ENCODE measurements at regions not wholly inside any gene's neighbourhood (a gene's known extent, or its start where the extent isn't known, plus 50 kb on each side); places are given as distances from the start of the nearest gene placed in this dataset.

DNA sequence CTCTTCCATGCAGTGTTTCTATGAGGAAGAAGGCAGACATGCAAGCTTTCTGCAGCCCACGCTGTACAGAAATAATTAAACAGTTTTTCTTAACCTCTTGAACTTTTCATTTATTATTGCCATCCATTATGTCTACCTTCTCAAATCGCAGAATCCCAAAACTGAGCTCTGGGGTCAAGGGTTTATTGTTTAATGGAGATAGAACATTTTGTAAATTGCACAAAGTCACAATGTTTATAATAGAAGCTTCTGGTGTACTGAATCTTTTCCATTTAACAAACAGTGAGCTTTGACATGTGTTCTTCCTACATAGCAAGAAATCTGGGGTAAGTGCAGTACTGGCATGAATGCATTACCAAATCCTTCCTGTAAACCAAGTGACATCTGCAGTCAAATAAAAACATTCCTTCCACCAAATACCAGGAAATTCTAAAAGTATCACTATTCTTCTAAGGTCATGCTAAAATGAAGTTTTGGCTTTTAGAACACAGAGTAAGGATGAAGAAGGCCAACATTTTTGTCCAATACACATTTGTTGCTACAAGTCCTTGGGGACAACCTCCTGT lies 385.3 kb upstream of the DDHD1 start (continued):
- TF ChIP-seq, protein P1, sequence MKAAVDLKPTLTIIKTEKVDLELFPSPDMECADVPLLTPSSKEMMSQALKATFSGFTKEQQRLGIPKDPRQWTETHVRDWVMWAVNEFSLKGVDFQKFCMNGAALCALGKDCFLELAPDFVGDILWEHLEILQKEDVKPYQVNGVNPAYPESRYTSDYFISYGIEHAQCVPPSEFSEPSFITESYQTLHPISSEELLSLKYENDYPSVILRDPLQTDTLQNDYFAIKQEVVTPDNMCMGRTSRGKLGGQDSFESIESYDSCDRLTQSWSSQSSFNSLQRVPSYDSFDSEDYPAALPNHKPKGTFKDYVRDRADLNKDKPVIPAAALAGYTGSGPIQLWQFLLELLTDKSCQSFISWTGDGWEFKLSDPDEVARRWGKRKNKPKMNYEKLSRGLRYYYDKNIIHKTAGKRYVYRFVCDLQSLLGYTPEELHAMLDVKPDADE (conservative IDR thresholded peaks at IDR 0.05; ENCODE audit: control insufficient read depth, low read depth, low read length), result no peak
- TF ChIP-seq ATF6 (CRISPR knock-in tag; IDR thresholded peaks at IDR 0.05) (no peak), CBFA2T3 (IDR thresholded peaks at IDR 0.05) (no peak), ZNF24 (IDR thresholded peaks at IDR 0.05) (no peak), ARID3B (CRISPR knock-in tag; IDR thresholded peaks at IDR 0.05; ENCODE audit: borderline replicate concordance) (no peak), ZKSCAN3 (CRISPR knock-in tag; IDR thresholded peaks at IDR 0.05) (no peak), RBM17 (IDR thresholded peaks at IDR 0.05; ENCODE audit: borderline replicate concordance, low read depth, low read length) (no peak)
- TF ChIP-seq, protein P2, sequence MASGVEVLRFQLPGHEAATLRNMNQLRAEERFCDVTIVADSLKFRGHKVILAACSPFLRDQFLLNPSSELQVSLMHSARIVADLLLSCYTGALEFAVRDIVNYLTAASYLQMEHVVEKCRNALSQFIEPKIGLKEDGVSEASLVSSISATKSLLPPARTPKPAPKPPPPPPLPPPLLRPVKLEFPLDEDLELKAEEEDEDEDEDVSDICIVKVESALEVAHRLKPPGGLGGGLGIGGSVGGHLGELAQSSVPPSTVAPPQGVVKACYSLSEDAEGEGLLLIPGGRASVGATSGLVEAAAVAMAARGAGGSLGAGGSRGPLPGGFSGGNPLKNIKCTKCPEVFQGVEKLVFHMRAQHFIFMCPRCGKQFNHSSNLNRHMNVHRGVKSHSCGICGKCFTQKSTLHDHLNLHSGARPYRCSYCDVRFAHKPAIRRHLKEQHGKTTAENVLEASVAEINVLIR (CRISPR knock-in tag; IDR thresholded peaks at IDR 0.05), result no peak
- TF ChIP-seq, protein P3, sequence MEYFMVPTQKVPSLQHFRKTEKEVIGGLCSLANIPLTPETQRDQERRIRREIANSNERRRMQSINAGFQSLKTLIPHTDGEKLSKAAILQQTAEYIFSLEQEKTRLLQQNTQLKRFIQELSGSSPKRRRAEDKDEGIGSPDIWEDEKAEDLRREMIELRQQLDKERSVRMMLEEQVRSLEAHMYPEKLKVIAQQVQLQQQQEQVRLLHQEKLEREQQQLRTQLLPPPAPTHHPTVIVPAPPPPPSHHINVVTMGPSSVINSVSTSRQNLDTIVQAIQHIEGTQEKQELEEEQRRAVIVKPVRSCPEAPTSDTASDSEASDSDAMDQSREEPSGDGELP (CRISPR knock-in tag; IDR thresholded peaks at IDR 0.05; ENCODE audit: borderline replicate concordance), result no peak
- TF ChIP-seq, protein P4, sequence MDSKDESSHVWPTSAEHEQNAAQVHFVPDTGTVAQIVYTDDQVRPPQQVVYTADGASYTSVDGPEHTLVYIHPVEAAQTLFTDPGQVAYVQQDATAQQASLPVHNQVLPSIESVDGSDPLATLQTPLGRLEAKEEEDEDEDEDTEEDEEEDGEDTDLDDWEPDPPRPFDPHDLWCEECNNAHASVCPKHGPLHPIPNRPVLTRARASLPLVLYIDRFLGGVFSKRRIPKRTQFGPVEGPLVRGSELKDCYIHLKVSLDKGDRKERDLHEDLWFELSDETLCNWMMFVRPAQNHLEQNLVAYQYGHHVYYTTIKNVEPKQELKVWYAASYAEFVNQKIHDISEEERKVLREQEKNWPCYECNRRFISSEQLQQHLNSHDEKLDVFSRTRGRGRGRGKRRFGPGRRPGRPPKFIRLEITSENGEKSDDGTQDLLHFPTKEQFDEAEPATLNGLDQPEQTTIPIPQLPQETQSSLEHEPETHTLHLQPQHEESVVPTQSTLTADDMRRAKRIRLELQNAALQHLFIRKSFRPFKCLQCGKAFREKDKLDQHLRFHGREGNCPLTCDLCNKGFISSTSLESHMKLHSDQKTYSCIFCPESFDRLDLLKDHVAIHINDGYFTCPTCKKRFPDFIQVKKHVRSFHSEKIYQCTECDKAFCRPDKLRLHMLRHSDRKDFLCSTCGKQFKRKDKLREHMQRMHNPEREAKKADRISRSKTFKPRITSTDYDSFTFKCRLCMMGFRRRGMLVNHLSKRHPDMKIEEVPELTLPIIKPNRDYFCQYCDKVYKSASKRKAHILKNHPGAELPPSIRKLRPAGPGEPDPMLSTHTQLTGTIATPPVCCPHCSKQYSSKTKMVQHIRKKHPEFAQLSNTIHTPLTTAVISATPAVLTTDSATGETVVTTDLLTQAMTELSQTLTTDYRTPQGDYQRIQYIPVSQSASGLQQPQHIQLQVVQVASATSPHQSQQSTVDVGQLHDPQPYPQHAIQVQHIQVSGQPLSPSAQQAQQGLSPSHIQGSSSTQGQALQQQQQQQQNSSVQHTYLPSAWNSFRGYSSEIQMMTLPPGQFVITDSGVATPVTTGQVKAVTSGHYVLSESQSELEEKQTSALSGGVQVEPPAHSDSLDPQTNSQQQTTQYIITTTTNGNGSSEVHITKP (IDR thresholded peaks at IDR 0.05; ENCODE audit: partially characterized antibody), result no peak
